Mononuclear cell (primary cell): ENCODE measurements at regions not wholly inside any gene's neighbourhood (a gene's known extent, or its start where the extent isn't known, plus 50 kb on each side); places are given as distances from the start of the nearest gene placed in this dataset.

Source experiments
- H3K27me3 ChIP-seq: 2 replicates; pipeline ENCODE4 v1.6.0; 2011; ENCODE audit warnings: low read length, control low read depth; ENCODE audit not compliant: insufficient read depth
- H3K4me1 ChIP-seq: 2 replicates; pipeline ENCODE4 v1.5.1; 2011; ENCODE audit warnings: mild to moderate bottlenecking, low read length, control low read depth; ENCODE audit not compliant: insufficient read depth
- H3K4me3 ChIP-seq: 2 replicates; pipeline ENCODE4 v1.5.1; 2011; ENCODE audit warnings: mild to moderate bottlenecking, low read length, moderate library complexity
- H3K9me3 ChIP-seq: 2 replicates; pipeline ENCODE4 v1.5.1; 2011; ENCODE audit warnings: low read depth, mild to moderate bottlenecking, control low read depth, low read length

DNA sequence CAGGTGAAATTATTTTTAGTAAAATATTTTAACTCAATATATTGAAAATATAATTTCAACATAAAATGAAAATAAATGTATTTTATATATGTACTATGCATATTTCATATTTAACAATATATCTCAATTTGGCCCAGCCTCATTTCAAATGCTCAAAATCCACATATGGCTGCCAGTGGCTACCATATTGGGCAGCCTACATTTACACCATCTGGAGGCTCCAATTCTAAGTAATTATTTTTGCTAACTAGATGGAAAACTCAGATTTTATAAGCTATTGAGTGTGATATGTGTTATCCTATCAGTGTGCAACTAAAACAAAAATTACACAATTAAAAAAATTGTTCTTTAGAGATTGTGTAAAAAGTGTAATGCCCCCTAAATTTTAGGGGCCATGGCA, 96.9 kb downstream of the SOX4 start:
- Histone ChIP-seq H3K4me1 (no peaks in the 10 kb centered on the region), H3K9me3 (no peaks in the 10 kb centered on the region), H3K27me3 (no peaks in the 10 kb centered on the region), H3K4me3 (no peak overlapping the region)

DNA sequence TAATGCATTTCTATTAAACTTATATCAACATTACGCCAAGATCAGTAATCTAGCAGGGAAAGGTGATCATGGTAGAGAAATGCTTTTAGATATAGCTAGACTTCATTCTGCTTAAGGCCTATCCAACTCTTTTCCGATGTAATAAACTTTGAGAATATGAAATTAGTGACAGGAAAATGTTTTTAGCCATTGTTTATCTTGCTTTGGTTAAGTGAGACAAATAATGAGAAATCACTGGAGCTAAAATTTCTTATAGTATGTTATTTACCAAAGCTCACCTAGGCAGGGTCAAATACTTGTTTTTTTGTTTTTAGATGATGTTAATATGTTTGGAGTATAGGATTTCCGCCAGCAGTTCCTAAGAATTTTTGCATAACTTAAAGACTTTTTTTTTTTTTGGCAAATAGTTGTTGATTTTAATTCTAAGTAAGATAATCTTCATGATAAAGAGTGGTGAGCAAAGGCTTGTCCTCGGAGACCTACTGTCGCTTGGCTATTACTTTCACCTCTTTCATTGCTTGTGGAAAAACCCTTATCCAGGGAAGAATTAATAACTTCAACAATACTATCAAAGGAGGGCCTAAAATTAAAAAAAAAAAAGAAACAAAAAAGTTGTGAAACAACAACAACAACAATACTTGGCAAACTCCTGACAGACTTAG, 98.3 kb downstream of the SOX4 start:
- Histone ChIP-seq H3K4me3 (no peak overlapping the region), H3K4me1 (no peaks in the 10 kb centered on the region), H3K27me3 (no peaks in the 10 kb centered on the region), H3K9me3 (no peaks in the 10 kb centered on the region)

DNA sequence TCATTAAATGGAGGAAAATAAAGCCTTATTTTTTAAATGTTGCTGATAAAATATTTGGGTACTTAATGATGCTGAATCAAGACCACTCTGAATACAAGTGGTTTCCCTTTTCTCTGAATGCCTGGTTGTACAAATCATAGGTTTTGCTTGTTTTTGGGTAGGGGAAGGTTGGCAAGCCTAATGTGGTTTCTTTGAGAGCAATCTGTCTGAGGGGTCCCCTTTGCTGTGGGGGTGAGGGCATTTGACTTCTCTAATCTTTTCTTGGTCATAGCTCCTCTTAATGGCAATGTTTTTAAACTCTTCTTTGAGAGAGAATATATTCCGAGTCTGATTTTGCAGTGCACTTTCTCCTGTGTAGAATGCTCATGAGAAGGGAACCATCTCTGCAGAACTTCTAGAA, 99.2 kb downstream of the SOX4 start:
- Histone ChIP-seq H3K4me1 (no peaks in the 10 kb centered on the region), H3K4me3 (no peak overlapping the region), H3K27me3 (no peaks in the 10 kb centered on the region), H3K9me3 (no peaks in the 10 kb centered on the region)

DNA sequence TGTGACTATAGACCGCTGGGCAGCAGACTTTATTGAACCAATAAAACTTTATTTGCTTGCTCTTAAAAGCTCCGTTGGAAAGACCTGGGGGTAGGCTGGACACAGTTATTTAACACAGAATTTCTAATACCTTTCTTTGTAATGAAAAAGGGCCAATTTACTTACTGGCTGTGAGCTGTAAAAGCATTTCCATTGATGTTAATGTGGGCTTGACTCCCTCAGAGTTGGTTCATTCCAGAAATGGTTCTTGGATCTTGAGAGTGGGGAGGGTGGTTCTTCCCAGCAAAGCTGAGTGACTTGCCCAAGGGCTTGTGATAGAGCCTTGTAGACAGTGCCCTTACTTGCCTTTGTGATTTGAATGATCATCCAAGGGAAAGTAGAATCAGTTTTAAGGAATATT, 100.6 kb downstream of the SOX4 start:
- no peaks in the 10 kb centered on the region for H3K4me1 ChIP-seq
- no peaks in the 10 kb centered on the region for H3K27me3 ChIP-seq
- H3K4me3 ChIP-seq: no peak overlapping the region
- no peaks in the 10 kb centered on the region for H3K9me3 ChIP-seq

DNA sequence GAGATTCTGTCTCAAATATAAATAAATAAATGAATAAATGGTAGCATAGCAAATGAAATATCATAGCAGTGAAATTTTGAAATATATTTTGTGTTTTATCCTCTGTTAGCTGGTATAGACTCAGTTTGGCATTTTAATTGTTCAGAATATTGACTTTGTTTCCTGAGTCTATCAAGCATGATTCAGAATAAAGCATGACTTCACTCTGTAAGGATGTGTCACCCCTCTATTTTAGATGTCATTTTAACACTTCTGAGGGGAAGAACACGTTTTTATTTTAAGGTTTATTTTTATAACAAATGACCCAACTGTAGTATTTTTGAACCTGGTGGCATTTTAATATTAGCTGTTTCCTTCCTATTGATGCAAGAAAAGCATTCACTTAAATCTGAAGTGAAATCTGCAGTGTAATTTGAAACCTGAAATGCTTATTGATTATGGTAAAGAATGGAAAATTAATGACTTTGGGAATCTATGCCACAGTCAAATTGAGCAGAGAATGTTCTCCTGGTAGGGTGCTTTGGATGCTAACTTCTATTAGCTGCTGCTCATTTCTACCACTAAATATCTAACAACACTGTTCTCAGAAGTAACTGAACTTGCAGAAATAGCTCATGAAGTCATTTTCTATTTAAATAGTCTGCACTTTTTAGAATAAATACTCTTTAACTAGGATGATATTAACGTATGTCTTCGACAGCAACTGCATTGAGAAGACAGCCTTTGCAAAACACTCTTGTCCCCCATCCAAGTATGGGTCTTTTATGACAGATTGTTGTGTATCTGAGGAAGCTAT, 114.2 kb downstream of the SOX4 start:
- H3K4me3 ChIP-seq: no peak overlapping the region
- no peaks in the 10 kb centered on the region for H3K9me3 ChIP-seq
- H3K4me1 ChIP-seq: no peaks in the 10 kb centered on the region
- H3K27me3 ChIP-seq: no peaks in the 10 kb centered on the region

DNA sequence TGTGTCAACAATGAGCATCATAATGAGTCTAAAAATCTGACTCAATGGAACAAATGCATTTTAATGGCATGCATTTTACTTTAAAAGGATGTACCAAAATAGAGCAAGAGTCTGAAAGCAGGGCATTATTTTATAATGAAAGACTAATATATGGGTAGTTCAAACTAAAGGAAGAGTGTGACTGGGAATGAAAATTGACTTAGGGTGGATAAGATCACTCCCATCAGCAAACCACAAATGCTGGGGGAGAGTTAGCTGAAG, 114.7 kb downstream of the SOX4 start:
- Histone ChIP-seq H3K4me3 (no peak overlapping the region), H3K27me3 (no peaks in the 10 kb centered on the region), H3K4me1 (no peaks in the 10 kb centered on the region), H3K9me3 (no peaks in the 10 kb centered on the region)

DNA sequence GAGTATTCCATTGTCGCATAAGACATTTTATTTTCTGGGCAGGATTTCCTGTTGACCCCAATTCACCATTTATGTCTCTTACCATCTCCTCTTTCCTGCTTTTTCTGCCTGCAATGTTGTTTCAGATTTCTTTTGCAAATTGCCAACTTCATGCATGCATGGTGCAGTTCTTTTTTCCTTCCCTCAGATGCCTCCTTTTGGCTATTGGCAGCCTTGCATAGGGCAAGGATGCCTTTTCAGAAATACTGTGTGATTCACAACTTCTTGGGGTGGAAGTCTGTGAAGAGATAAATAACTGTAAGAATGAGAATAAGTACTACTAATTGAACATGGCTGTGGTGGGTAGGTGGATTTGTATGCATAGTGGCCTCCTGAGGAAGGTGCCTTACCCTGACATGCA, 116.7 kb downstream of the SOX4 start:
- H3K4me1 ChIP-seq: peaks cover 6% of the 10 kb centered on the region
- H3K27me3 ChIP-seq: no peaks in the 10 kb centered on the region
- no peaks in the 10 kb centered on the region for H3K9me3 ChIP-seq
- no peak overlapping the region for H3K4me3 ChIP-seq

DNA sequence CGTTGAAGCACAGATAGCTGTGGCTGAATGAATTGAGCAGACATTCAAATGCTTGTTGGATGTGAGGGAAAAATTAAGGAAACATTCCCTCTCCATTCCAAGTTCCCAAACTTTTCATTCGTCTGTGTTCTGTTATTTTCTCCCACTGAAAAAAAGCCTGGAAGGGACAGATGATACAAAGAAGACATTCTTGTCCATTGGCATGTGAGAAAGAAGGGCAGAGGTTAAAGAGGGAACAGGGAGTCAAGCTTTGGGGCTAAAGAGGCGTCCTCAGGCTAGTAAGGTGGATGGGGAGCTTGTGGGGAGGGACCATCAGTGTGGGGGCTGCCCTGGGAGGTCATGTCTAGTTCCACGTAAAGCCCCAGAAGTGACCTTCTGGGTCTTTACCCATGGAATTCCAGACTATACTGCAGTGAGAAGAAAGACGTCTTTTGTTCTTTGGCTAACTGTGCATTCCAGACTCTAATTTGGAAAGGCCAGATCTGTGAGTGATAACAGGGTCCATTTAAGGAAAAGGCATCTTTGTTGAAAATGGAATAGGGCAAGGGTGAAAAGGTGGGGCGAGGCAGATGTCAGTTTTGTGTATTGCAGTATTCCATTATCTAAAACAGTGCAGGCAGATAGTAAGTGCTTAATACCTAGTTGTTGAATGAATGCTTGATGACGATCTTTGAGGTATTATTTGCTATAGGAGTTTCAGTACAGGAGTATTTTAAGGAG, 117.5 kb downstream of the SOX4 start:
- Histone ChIP-seq H3K9me3 (no peaks in the 10 kb centered on the region), H3K27me3 (no peaks in the 10 kb centered on the region), H3K4me1 (peaks cover 6% of the 10 kb centered on the region), H3K4me3 (no peak overlapping the region)

DNA sequence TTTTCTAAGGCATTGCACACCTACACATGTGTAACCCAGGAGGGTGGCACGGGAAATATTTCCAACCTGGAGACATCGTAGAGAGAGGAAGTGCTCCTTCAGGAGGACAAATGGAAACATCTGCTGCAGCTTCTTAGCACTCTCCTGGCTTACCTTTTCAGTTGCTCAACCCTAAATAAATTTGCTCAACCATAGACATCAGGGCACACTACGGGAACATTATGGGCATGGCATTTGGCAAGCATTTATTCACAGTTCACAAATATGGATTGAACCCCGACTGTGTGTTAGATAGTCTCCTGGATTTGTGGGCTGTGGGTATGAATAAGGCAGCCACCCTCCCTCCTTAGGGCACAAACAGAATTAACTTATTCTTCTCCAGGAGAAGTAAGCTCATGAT, 118.7 kb downstream of the SOX4 start:
- Histone ChIP-seq H3K4me1 (peaks cover 6% of the 10 kb centered on the region), H3K4me3 (no peak overlapping the region), H3K9me3 (no peaks in the 10 kb centered on the region), H3K27me3 (no peaks in the 10 kb centered on the region)

DNA sequence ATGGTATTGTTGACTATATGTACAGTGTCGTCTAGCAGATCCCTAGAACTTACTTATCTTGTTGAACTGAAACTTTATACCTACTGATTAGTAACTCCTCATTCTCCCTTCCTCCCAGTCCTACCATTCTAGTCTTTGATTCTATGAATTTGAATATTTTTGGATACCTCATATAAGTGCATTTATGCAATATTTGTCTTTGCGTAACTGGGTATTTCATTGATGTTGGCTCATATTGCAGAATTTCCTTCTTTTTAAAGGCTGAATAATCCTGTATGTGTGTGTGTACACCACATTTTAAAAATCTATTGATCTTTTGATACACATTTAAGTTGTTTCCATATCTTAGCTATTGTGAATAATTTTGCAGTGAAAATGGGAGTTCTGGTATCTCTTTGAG, 119.9 kb downstream of the SOX4 start:
- no peak overlapping the region for H3K4me3 ChIP-seq
- H3K9me3 ChIP-seq: no peaks in the 10 kb centered on the region
- no peaks in the 10 kb centered on the region for H3K27me3 ChIP-seq
- peaks cover 6% of the 10 kb centered on the region for H3K4me1 ChIP-seq

DNA sequence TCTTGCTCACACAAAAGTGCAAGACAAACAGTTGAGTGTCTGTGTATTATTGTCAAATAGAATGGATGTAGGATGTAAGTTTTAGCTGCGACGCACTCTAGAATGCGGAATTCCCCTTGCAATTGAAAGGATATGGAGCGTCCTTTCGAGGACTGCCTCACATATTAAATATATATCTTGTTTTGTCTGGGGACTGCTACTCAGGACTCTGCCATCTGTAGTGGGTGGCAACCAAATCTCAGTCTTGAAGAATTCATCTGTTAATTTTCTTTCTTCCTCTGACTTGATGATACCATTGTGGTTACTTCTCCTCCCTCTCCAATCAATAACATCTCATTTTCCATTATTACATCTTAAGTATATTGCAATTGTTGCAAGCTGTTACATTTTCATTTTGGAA, 121.6 kb downstream of the SOX4 start:
- Histone ChIP-seq H3K9me3 (no peaks in the 10 kb centered on the region), H3K4me3 (no peak overlapping the region), H3K4me1 (peaks cover 6% of the 10 kb centered on the region), H3K27me3 (no peaks in the 10 kb centered on the region)

DNA sequence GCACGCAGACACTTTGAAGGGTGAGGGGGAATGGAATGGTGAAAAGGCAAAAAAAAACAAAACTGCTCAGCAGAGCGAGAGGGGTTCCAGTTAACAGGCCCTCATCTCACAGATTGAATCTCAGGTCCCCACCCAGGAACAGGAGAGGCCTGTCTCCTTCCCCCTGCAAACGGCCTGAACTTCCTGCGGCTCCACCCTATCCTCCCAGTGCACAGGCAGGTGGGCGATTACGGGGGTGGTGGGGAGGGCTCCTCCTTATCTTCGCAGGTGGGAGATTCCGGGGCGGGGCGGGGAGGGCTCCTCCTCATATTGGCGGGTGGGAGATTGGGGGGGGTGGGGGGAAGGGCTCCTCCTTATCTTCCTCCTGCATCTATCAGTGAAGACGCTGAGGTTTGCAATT, 129.0 kb downstream of the SOX4 start:
- H3K27me3 ChIP-seq: no peaks in the 10 kb centered on the region
- H3K4me3 ChIP-seq: no peak overlapping the region
- H3K4me1 ChIP-seq: no peaks in the 10 kb centered on the region
- H3K9me3 ChIP-seq: no peaks in the 10 kb centered on the region

DNA sequence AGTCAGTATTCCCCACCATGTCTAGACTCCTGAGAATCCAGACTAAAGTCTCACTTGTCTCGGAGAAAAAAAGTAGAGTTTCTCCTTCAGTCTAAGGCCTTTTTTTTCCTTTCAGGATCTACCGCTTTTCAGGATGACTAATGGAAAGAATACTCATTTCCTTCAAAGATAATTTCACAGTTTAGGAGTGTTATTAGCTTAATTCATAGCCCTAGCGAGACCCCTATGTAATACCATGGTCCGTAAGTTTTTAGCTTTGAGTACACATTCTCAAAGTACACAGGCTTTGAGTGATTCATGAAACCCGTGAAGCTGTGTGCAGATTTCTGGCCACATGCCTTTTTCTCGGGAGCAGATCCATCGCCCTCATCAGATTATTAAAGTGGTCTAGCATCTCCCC, 133.1 kb downstream of the SOX4 start:
- H3K4me1 ChIP-seq: no peaks in the 10 kb centered on the region

DNA sequence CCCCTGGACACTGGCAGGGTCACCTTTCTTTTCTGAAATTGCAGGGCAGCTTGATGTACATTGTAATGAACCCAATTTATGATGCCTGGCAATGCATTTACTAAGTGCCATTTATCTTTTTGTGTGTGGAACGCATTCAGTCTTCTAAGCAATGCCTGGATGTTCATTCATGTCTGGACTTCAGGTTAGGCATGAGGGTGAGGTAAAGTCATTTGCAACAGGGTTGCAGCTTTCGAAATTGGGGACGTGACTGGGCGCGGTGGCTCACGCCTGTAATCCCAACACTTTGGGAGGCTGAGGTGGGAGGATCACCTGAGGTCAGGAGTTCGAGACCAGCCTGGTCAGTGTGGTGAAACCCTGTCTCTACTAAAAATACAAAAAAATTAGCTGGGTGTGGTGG, 134.6 kb downstream of the SOX4 start:
- Histone ChIP-seq H3K4me1 (no peaks in the 10 kb centered on the region), H3K9me3 (no peaks in the 10 kb centered on the region), H3K4me3 (no peak overlapping the region), H3K27me3 (no peaks in the 10 kb centered on the region)

More for the DNA sequence above, 133.1 kb downstream of the SOX4 start:
- Histone ChIP-seq H3K4me3 (no peak overlapping the region), H3K9me3 (no peaks in the 10 kb centered on the region), H3K27me3 (no peaks in the 10 kb centered on the region)

DNA sequence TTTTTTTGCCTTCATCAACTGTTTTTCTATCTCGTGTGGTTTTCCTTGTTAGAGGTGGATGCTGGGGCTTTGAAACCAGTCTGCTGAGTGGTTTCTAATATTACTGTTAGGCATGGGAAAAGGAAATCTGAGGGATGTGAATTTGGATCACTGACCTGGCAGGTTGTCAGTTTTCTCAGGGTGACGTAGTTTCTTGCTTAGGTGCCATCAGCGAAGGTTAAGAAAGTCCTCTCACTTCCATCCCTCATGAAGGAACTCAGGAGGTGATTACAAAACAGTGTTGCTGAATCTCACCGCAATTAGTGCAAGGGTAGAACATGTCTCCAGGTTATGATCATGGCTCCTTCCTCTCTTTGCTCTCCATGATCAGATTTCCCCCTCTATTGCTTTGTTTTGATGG, 135.9 kb downstream of the SOX4 start:
- H3K27me3 ChIP-seq: no peaks in the 10 kb centered on the region
- H3K4me1 ChIP-seq: no peaks in the 10 kb centered on the region
- H3K9me3 ChIP-seq: no peaks in the 10 kb centered on the region
- no peak overlapping the region for H3K4me3 ChIP-seq

DNA sequence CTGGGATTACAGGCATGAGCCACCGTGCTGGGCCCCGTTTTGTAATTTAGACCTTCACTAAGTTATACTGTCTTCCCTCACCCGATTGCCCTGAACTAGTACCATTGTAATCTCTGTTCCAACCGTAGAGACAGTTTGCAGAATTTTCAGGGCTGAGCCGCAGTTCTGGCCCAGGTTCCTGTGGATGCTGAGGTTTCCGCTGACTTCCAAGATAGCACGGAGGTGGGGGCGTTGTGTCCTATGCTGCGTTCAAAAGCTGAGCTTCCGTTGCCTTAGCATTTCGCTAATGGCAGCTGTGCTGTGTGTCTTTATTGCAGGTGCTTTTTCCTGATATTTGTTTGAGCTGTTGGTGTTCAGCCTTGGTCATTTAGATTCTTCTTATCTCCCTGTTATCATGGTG, 137.0 kb downstream of the SOX4 start:
- H3K27me3 ChIP-seq: no peaks in the 10 kb centered on the region
- no peaks in the 10 kb centered on the region for H3K9me3 ChIP-seq
- H3K4me1 ChIP-seq: no peaks in the 10 kb centered on the region
- no peak overlapping the region for H3K4me3 ChIP-seq
